PC-9 (cell line): ENCODE measurements at regions not wholly inside any gene's neighbourhood (a gene's known extent, or its start where the extent isn't known, plus 50 kb on each side); places are given as distances from the start of the nearest gene placed in this dataset.
"Not testable (repeated sequence)": the region's sequence is repeated elsewhere in the genome, so short reads cannot be mapped to it uniquely, and the experiment has no call there.

ENCODE experiments used
- BruUV-seq: library from RNA; stranded (reverse); fragments of 400-500 nt; replicated peaks from 2 replicates; lab custom pipeline; 2021; lab: Mats Ljungman, UMichigan
- CTCF ChIA-PET: fragments of 300-600 bp; sonication (Branson Sonifier 250); formaldehyde crosslinking; loops from one replicate; lab custom pipeline; 2022; ENCODE audit warnings: antibody characterized with exemption; lab: Charles Lee
- POLR2A ChIA-PET: fragments of 300-600 bp; sonication (Branson Sonifier 250); formaldehyde crosslinking; loops from one replicate; lab custom pipeline; 2022; ENCODE audit warnings: antibody characterized with exemption; ENCODE audit not compliant: unreplicated experiment; lab: Charles Lee
- DNase-seq, 2 experiments: peaks; one replicate each; pipeline versions ENCODE4 v3.0.0 to v3.0.0-alpha.2; 2015 to 2022; ENCODE audit warnings: mixed read lengths in 1 of 2
- H2AFZ ChIP-seq: fragments of 200-600 bp; sonication (generic); 2 replicates; pipeline ENCODE4 v1.8.1; 2017; ENCODE audit warnings: antibody characterized with exemption
- H3F3A ChIP-seq: fragments of 200-600 bp; sonication (generic); 2 replicates; pipeline ENCODE4 v1.8.1; 2017; ENCODE audit warnings: antibody characterized with exemption, mild to moderate bottlenecking, low read depth; ENCODE audit not compliant: insufficient read depth
- H3K27ac ChIP-seq: fragments of 200-600 bp; sonication (generic); 2 replicates; pipeline ENCODE4 v1.6.1; 2016; ENCODE audit warnings: mixed run types
- H3K27me3 ChIP-seq: fragments of 200-600 bp; sonication (generic); 2 replicates; pipeline ENCODE4 v1.6.1; 2016; ENCODE audit warnings: low read depth, mixed run types; ENCODE audit not compliant: insufficient read depth
- H3K36me3 ChIP-seq: fragments of 200-600 bp; sonication (generic); 2 replicates; pipeline ENCODE4 v1.6.1; 2016; ENCODE audit warnings: low read depth, mixed run types
- H3K4me1 ChIP-seq: fragments of 200-600 bp; sonication (generic); replicated peaks from 2 replicates; pipeline ENCODE4 v1.6.1; 2016; ENCODE audit warnings: mixed run types; ENCODE audit not compliant: insufficient read depth
- H3K4me2 ChIP-seq: fragments of 200-600 bp; sonication (generic); 2 replicates; pipeline ENCODE4 v1.6.1; 2017; ENCODE audit warnings: mixed run types
- H3K4me3 ChIP-seq: fragments of 200-600 bp; sonication (generic); 2 replicates; pipeline ENCODE4 v1.6.1; 2016; ENCODE audit warnings: mixed run types
- H3K79me2 ChIP-seq: fragments of 200-600 bp; sonication (generic); 2 replicates; pipeline ENCODE4 v1.6.1; 2017; ENCODE audit warnings: low read depth, mixed run types
- H3K9me2 ChIP-seq: fragments of 200-600 bp; sonication (generic); 2 replicates; pipeline ENCODE4 v1.8.1; 2017; ENCODE audit warnings: mild to moderate bottlenecking; ENCODE audit not compliant: insufficient read depth
- H3K9me3 ChIP-seq: fragments of 200-600 bp; sonication (generic); 2 replicates; pipeline ENCODE4 v1.8.1; 2016; ENCODE audit warnings: low read depth; ENCODE audit not compliant: insufficient read depth
- H4K20me1 ChIP-seq: fragments of 200-600 bp; sonication (generic); 2 replicates; pipeline ENCODE4 v1.8.1; 2017; ENCODE audit not compliant: insufficient read depth
- EZH2 ChIP-seq: fragments of 200-600 bp; sonication (generic); IDR thresholded peaks from 2 replicates; pipeline ENCODE4 v1.8.0; 2017; ENCODE audit warnings: antibody characterized with exemption, low read depth
- intact Hi-C: fragments of 100-400 bp; cut with micrococcal nuclease; formaldehyde crosslinking; loops from one replicate; pipeline ENCODE4 v1.10.0; 2022; ENCODE audit not compliant: unreplicated experiment
- TF ChIP-seq, protein P1 (sequence below): fragments of 200-600 bp; sonication (generic); conservative IDR thresholded peaks from 2 replicates; pipeline ENCODE4 v1.6.1; 2017; ENCODE audit warnings: mixed run types, antibody characterized with exemption, mild to moderate bottlenecking, moderate library complexity

DNA sequence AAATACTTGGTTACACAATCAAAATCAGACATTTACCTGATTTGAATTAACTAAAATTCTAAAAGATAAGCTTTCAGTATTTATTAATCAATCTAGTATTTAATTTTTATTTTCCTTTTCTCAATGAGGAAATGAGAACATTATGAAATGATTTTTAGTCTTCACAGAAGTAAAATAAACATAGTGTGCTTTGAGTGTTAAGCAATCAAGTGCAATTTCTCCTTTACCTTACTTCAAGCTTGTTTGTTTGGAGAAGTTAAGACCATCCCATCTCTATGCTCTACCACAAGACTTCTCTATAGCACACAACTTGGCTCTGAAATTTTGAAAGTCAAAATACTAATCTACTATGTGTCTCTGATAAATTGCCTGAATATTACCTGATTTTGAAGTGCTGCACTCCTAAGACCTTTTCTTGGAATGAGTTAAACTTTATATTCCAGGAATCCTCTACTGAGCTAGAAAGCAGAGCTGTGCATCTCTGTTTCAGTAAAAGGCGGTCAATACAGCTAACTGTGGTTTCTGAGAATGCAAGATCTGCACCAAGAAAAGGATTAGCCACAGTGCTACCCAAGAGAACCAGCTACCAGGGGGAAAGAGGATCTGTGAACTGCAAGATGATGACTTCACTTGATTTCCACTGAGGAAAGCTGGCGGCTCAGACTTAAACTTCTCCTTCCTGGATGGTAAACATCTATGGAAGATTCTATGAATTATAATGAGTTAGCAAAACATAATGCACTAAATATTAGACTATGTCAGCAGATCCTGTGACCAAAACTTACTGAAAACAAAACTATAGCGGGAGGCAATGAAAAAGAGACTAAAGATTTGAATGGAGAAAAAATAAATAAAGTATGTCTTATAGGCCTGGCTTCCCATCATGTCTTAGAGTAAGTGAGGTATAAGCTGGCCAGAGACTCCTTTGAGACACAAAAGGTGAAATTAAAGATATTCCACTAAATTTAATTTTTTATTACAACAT lies 358.7 kb downstream of the TUBA3C start:
- H3K79me2 ChIP-seq, H4K20me1 ChIP-seq, CTCF ChIA-PET, BruUV-seq, H3K4me3 ChIP-seq, H3K27ac ChIP-seq, H3K4me1 ChIP-seq, H3K4me2 ChIP-seq, DNase-seq, H3K9me3 ChIP-seq, intact Hi-C loops, H3K9me2 ChIP-seq, H3F3A ChIP-seq, H2AFZ ChIP-seq, H3K27me3 ChIP-seq, H3K36me3 ChIP-seq, POLR2A ChIA-PET: not testable (repeated sequence)

DNA sequence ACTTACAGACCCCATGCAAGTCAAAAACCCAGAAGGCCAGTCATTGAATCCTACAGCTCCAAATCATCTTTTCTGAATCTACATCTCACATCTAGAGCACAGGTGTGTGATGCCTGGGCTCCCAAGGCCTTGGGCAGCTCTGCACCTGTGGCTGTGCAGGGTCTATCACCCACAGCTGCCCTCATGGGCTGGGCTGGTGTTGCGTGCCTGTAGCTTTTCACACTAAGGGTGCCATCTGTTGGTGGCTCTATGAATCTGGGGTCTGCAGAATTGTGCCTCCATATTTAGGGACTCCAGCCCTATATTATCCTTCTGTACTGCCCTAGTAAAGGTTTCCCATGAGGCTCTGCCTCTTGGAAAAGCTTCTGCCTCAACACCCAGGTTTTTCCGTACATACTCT lies 407.6 kb downstream of the TUBA3C start:
- CTCF ChIA-PET, H3K27me3 ChIP-seq, POLR2A ChIA-PET, H3K4me1 ChIP-seq, H3F3A ChIP-seq, H3K4me3 ChIP-seq, DNase-seq, H2AFZ ChIP-seq, intact Hi-C loops, H3K79me2 ChIP-seq, BruUV-seq, H3K4me2 ChIP-seq, H3K36me3 ChIP-seq, H3K9me3 ChIP-seq, H3K27ac ChIP-seq, H3K9me2 ChIP-seq, H4K20me1 ChIP-seq: not testable (repeated sequence)

DNA sequence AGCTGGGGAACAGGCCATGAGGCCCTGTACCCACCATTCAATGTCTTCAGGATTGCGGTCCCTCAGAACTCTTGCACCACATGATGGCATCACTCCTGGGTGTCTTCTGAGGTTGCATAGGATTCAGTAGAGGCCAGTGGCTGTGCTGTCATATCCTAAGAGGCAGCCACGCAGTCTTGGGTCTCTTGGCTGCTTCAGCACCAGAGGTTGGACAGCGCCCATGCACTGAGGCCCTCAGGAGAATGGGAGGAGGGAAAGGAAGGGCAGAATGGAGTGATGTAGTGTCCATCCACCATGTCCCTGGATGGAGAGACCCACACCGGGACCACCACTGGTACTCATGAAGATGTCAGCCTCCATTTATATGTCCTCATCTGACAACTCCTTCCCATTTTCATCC lies 439.9 kb downstream of the TUBA3C start:
- H2AFZ ChIP-seq, H3K9me2 ChIP-seq, H3K4me1 ChIP-seq, H3K79me2 ChIP-seq, H4K20me1 ChIP-seq, H3K4me2 ChIP-seq, H3K9me3 ChIP-seq, BruUV-seq, intact Hi-C loops, POLR2A ChIA-PET, H3K27ac ChIP-seq, H3K27me3 ChIP-seq, H3K4me3 ChIP-seq, DNase-seq, H3F3A ChIP-seq, H3K36me3 ChIP-seq, CTCF ChIA-PET: not testable (repeated sequence)

DNA sequence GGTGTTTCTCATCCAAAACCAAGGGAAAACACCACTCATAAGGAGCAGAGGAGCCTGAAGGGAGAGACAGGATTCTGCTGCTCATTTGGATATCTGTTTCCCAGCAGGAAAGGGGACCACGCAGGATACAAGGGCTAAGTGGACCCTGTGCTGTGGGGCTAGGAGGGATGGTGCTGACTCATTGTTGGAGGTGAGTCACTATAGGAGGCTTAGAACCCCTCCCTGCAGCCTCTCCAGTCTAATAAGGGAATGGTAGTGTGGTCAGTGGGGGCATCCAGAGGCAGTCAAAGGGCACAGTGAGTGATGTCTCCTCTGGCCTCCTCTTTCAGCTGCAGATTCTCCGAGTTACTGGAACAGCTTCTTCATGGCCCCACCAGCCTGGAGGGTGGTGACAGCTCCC lies 442.3 kb downstream of the TUBA3C start:
- H3K4me1 ChIP-seq: no peaks in the 10 kb centered on the region
- H3K9me3 ChIP-seq: no peaks in the 10 kb centered on the region
- ChIA-PET CTCF (no interaction called here), POLR2A (no interaction called here)
- H3K9me2 ChIP-seq: no peaks in the 10 kb centered on the region
- no peak overlapping the region for H3K4me3 ChIP-seq
- no peak overlapping the region for H2AFZ ChIP-seq
- BruUV-seq: no TSS peak
- no peaks in the 10 kb centered on the region for H3K36me3 ChIP-seq
- H3K4me2 ChIP-seq: no peak overlapping the region
- no peak for TF ChIP-seq EZH2
- TF ChIP-seq, protein P1, sequence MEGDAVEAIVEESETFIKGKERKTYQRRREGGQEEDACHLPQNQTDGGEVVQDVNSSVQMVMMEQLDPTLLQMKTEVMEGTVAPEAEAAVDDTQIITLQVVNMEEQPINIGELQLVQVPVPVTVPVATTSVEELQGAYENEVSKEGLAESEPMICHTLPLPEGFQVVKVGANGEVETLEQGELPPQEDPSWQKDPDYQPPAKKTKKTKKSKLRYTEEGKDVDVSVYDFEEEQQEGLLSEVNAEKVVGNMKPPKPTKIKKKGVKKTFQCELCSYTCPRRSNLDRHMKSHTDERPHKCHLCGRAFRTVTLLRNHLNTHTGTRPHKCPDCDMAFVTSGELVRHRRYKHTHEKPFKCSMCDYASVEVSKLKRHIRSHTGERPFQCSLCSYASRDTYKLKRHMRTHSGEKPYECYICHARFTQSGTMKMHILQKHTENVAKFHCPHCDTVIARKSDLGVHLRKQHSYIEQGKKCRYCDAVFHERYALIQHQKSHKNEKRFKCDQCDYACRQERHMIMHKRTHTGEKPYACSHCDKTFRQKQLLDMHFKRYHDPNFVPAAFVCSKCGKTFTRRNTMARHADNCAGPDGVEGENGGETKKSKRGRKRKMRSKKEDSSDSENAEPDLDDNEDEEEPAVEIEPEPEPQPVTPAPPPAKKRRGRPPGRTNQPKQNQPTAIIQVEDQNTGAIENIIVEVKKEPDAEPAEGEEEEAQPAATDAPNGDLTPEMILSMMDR: no peak
- no peak overlapping the region for H3K27ac ChIP-seq
- no peak for DNase-seq
- H3F3A ChIP-seq: no peaks in the 10 kb centered on the region
- no peaks in the 10 kb centered on the region for H4K20me1 ChIP-seq
- no peaks in the 10 kb centered on the region for H3K79me2 ChIP-seq
- H3K27me3 ChIP-seq: no peaks in the 10 kb centered on the region
- intact Hi-C loops: no loop called here

DNA sequence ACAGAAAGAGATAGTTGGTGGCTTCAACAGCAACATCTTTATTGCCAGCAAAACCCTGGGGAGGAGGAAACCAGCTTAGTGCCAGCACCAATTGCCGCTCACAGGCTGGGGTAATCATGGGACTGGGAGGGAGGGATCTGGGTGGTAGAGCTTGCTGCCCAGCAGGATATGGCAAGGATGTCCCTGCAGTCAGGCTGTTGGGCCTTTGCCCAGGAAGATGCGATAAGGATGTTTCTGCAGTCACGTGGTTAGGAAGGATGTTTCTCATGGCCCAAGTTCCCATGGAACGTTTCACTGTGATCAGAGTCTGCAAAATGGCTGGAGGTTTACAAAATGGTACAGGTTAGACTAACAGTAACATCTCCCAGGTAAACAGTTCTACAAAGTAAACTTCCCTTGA lies 443.5 kb downstream of the TUBA3C start:
- H4K20me1 ChIP-seq, H3K27me3 ChIP-seq, CTCF ChIA-PET, H3K4me1 ChIP-seq, H3K36me3 ChIP-seq, H3K27ac ChIP-seq, H3K79me2 ChIP-seq, H3F3A ChIP-seq, H3K4me2 ChIP-seq, H3K9me3 ChIP-seq, BruUV-seq, DNase-seq, H3K4me3 ChIP-seq, H2AFZ ChIP-seq, POLR2A ChIA-PET, H3K9me2 ChIP-seq, intact Hi-C loops: not testable (repeated sequence)

DNA sequence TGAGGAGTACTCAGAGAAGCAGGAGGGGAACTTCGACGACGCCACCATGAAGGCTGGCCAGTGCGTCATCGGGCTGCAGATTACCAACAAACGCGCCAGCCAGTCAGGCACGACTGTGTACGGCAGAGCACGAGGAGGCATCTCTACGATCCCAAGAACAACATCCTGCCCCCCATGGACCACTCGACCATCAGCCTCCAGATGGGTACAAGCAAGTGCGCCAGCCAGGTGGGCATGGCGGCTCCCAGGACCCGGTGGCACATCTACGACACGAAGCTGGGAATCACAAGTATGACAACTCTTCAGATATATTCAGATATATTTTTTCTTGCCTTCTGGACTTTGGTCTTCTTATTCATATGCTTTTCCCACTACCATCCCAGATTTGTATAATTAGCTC lies 454.5 kb downstream of the TUBA3C start:
- H3K36me3 ChIP-seq, H3K9me2 ChIP-seq, H3K4me3 ChIP-seq, H3K27ac ChIP-seq, H4K20me1 ChIP-seq, intact Hi-C loops, H3K9me3 ChIP-seq, H3K4me2 ChIP-seq, H3K79me2 ChIP-seq, POLR2A ChIA-PET, H2AFZ ChIP-seq, H3F3A ChIP-seq, H3K4me1 ChIP-seq, BruUV-seq, CTCF ChIA-PET, DNase-seq, H3K27me3 ChIP-seq: not testable (repeated sequence)
